Activated naive CD8-positive, alpha-beta T cell treated with anti-CD3 and anti-CD28 coated beads, Interleukin-2, amount 10 ng/mL, durations not matched to agents 7 days and 5 days (primary cell): ENCODE measurements at regions not wholly inside any gene's neighbourhood (a gene's known extent, or its start where the extent isn't known, plus 50 kb on each side); places are given as distances from the start of the nearest gene placed in this dataset.
"Not testable (repeated sequence)": the region's sequence is repeated elsewhere in the genome, so short reads cannot be mapped to it uniquely, and the experiment has no call there.

ENCODE experiments used
- ATAC-seq: fragments of 150-1000 bp; cut with Tn5 transposase; one replicate; pipeline ENCODE4 v1.10.0; 2021; ENCODE audit warnings: low read depth, moderate library complexity
- POLR2A ChIA-PET: fragments of 350-600 bp; sonication (Branson Sonifier 250); formaldehyde crosslinking; loops from one replicate; lab custom pipeline; 2021; ENCODE audit warnings: antibody characterized with exemption; lab: Charles Lee
- DNase-seq: peaks from one replicate; pipeline ENCODE4 v3.0.0; 2021
- H3K27ac Mint-ChIP-seq: one replicate; pipeline ENCODE4 v1.8.0; 2022; ENCODE audit warnings: mild to moderate bottlenecking, mixed read lengths
- H3K27me3 Mint-ChIP-seq: one replicate; pipeline ENCODE4 v1.8.0; 2022; ENCODE audit warnings: mild to moderate bottlenecking, moderate library complexity, mixed read lengths
- H3K36me3 Mint-ChIP-seq: one replicate; pipeline ENCODE4 v1.8.0; 2021; ENCODE audit warnings: mild to moderate bottlenecking, mixed read lengths
- H3K4me1 Mint-ChIP-seq: one replicate; pipeline ENCODE4 v1.8.0; 2021; ENCODE audit warnings: mixed read lengths
- H3K4me3 Mint-ChIP-seq: one replicate; pipeline ENCODE4 v1.8.0; 2022; ENCODE audit warnings: mild to moderate bottlenecking, moderate library complexity, mixed read lengths
- H3K9me3 Mint-ChIP-seq: one replicate; pipeline ENCODE4 v1.8.0; 2021; ENCODE audit warnings: mixed read lengths

GRCh38 chrX:99078301-99078700 lies 1331.8 kb downstream of the PCDH19 start:
- no peak for DNase-seq
- POLR2A ChIA-PET = no interaction called here
- no peaks in the 10 kb centered on the region for H3K4me1 Mint-ChIP-seq

DNA sequence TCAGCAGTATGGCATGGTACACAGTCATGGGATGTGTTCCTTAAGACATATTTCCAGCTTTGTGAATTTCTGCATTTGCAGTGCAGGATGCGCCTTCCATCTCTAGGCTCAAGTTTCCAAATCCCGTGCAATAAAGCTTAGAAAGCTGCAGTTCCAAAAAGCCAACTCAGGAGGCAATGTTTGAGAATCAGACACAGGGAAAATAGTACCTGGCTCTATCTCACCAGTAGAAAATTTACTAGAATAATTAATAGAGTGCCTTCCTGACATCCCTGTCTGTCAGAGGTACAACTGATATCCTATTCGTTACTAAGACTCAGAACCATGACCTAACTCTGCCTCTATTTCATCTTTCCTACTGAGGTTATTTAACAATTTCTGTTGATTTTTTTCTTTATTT lies 1333.0 kb downstream of the PCDH19 start:
- ATAC-seq = no peak
- POLR2A ChIA-PET = no interaction called here
- Mint-ChIP-seq H3K27ac (no peak overlapping the region), H3K36me3 (no peaks in the 10 kb centered on the region), H3K9me3 (peaks cover 2% of the 10 kb centered on the region), H3K27me3 (no peaks in the 10 kb centered on the region), H3K4me3 (no peak overlapping the region), H3K4me1 (no peaks in the 10 kb centered on the region)
- DNase-seq = no peak

More at GRCh38 chrX:99078301-99078700, 1331.8 kb downstream of the PCDH19 start:
- Mint-ChIP-seq H3K9me3 (peaks cover 2% of the 10 kb centered on the region), H3K4me3 (no peak overlapping the region), H3K36me3 (no peaks in the 10 kb centered on the region), H3K27ac (no peak overlapping the region), H3K27me3 (no peaks in the 10 kb centered on the region)
- ATAC-seq = no peak

DNA sequence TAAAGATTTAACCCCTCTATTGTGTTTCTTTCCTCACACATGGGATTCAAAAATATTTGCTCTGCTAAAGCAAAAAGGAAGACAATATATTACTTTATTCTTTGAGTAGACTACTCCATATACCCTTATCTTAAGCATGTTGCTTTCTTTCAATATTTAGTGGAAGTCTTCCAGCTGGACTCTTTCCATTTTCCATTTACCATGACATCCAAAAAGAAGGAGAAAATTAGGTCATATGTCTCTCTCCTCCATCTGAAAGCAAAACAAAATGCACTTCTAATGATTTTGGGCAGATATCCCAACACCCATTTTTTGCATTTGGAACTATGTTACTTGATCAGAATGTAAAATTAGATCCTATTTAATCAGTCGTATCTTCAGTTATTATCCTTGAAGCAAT lies 1336.5 kb downstream of the PCDH19 start:
- no peak for DNase-seq
- no peaks in the 10 kb centered on the region for H3K36me3 Mint-ChIP-seq
- no peak for ATAC-seq
- H3K27ac Mint-ChIP-seq = no peak overlapping the region
- POLR2A ChIA-PET = no interaction called here
- peaks cover 2% of the 10 kb centered on the region for H3K9me3 Mint-ChIP-seq
- no peaks in the 10 kb centered on the region for H3K27me3 Mint-ChIP-seq
- H3K4me1 Mint-ChIP-seq = no peaks in the 10 kb centered on the region
- no peak overlapping the region for H3K4me3 Mint-ChIP-seq

GRCh38 chrX:99051639-99052038 lies 1358.4 kb downstream of the PCDH19 start:
- H3K36me3 Mint-ChIP-seq = no peaks in the 10 kb centered on the region
- ATAC-seq = no peak
- no peak overlapping the region for H3K4me3 Mint-ChIP-seq
- no peak for DNase-seq
- POLR2A ChIA-PET = no interaction called here
- H3K27ac Mint-ChIP-seq = no peak overlapping the region
- H3K4me1 Mint-ChIP-seq = no peaks in the 10 kb centered on the region
- H3K9me3 Mint-ChIP-seq = no peaks in the 10 kb centered on the region
- H3K27me3 Mint-ChIP-seq = no peaks in the 10 kb centered on the region

DNA sequence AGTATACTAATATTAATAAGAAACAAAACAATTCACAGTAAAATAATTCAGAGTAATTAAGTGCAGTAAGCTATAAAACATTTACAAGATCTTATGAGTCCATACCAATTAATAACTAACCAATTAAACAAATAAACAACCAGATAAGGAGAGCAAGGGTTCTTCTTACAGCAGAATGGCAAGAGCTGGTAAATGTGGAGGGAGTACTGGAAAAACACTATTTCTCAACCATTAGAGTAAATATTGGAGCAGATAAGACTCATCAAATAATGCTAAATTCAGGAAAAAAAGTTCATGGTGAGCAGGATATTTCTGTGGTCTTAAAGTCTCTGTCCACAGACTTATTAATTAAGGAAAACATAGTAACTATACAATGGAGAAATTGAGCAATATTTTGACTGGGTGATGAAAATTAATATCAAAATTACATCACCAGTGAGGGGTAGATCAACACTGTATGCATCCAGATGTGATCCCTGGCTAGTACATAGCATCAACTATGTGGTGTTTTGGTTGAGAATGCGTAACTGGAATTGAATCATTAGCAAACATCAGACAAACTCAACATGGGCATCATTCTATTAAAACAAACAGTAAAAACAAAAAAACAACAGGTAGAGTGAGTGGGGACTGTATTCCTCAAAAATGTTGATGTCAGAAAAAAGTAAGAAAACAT lies 1376.7 kb downstream of the PCDH19 start:
- ATAC-seq (no peak), DNase-seq (no peak)
- Mint-ChIP-seq H3K4me3 (no peak overlapping the region), H3K27ac (no peak overlapping the region), H3K36me3 (no peaks in the 10 kb centered on the region), H3K9me3 (no peaks in the 10 kb centered on the region), H3K27me3 (no peaks in the 10 kb centered on the region), H3K4me1 (no peaks in the 10 kb centered on the region)
- POLR2A ChIA-PET = no interaction called here

DNA sequence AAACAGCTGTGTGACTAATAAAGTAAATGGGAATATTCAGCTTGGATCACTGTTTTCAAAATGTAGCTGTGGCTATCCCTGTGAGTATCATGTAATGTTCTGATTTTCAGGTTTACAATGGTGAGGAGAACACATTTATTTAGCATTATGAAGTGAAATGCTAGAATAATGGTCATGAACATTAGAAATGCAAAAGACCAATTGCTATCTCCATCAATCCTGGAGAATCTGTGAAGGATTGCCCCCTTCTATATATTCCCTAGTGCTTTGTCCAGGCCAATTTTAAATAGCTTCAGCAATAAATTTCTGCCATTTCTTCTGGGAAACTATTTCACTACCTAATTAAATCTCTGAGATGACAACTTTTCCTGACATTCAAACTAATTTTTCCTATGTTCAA lies 1399.1 kb downstream of the PCDH19 start:
- POLR2A ChIA-PET = no interaction called here
- H3K9me3 Mint-ChIP-seq = peaks cover 1% of the 10 kb centered on the region
- ATAC-seq = no peak
- no peaks in the 10 kb centered on the region for H3K36me3 Mint-ChIP-seq
- no peak overlapping the region for H3K4me3 Mint-ChIP-seq
- no peaks in the 10 kb centered on the region for H3K4me1 Mint-ChIP-seq
- no peaks in the 10 kb centered on the region for H3K27me3 Mint-ChIP-seq
- H3K27ac Mint-ChIP-seq = no peak overlapping the region
- no peak for DNase-seq

DNA sequence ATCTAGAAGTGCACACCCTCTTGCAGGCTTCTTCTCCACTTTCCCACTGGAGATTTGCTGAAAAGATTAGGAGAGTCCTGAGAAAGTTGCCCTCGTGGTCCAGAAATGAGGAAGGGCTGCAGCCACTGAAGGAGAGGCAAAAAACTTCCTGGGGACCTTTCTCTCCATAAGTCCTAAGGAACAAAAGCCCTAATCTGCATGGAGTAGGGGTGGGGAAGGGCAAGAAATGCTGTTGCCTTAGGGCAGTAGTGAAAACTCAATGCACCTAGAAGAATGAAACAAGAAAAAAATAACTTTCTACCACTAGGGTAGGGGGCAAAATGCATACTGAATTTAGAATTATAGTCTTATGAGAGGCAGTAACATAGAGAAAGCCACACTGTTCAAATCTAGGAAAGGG lies 1408.8 kb downstream of the PCDH19 start:
- Mint-ChIP-seq H3K9me3 (peaks cover 2% of the 10 kb centered on the region), H3K27ac (no peak overlapping the region)

DNA sequence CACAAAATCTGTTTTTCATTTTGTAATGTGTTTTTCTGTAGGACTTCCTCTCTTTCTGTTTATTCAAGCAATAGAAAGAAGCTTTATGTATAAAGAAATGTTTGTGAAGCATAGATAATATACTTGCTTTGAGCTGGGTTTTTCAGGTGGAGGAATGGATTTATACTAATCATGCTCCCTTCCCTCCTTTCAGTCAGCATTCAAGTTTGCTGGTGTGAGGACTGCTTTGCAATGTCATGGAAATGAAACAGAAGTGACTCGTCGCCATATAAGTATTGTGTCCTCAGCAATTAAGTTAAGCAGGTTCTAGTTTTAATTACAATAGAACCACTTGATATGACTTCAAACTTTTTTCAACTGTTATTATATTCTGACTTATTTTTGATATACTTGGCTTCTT lies 1447.1 kb downstream of the PCDH19 start:
- no peak overlapping the region for H3K27ac Mint-ChIP-seq
- POLR2A ChIA-PET = no interaction called here
- ATAC-seq (no peak), DNase-seq (no peak)
- H3K9me3 Mint-ChIP-seq = no peaks in the 10 kb centered on the region
- H3K36me3 Mint-ChIP-seq = no peaks in the 10 kb centered on the region
- no peaks in the 10 kb centered on the region for H3K4me1 Mint-ChIP-seq
- no peak overlapping the region for H3K4me3 Mint-ChIP-seq
- H3K27me3 Mint-ChIP-seq = no peaks in the 10 kb centered on the region

More for the DNA sequence above, 1408.8 kb downstream of the PCDH19 start:
- Mint-ChIP-seq H3K36me3 (no peaks in the 10 kb centered on the region), H3K4me1 (no peaks in the 10 kb centered on the region), H3K4me3 (no peak overlapping the region), H3K27me3 (no peaks in the 10 kb centered on the region)
- DNase-seq (no peak), ATAC-seq (no peak)
- POLR2A ChIA-PET = no interaction called here

DNA sequence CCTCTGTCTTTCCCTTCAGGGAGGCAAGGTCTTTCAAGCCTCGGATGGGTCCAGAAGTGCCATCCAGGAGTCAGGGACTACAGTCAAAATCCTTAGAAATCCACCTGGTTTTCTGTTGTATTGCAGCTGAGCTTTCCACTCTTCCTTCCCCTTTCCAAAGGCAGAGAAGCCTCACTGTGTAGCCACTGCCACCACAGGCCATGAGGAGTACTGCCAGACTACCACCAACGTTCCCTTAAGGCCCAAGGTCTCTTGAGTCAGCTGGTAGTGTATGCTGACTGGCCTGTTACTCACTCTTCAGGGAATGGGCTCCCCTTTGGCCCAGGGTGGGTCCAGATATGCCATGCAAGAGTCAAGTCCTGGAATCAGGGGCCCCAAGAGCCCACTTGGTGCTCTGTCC lies 1454.1 kb downstream of the PCDH19 start:
- no peaks in the 10 kb centered on the region for H3K36me3 Mint-ChIP-seq
- no peaks in the 10 kb centered on the region for H3K4me1 Mint-ChIP-seq
- no peak for DNase-seq
- no peak for ATAC-seq
- H3K4me3 Mint-ChIP-seq = no peak overlapping the region
- no peak overlapping the region for H3K27ac Mint-ChIP-seq
- no peaks in the 10 kb centered on the region for H3K27me3 Mint-ChIP-seq
- POLR2A ChIA-PET = no interaction called here
- H3K9me3 Mint-ChIP-seq = peaks cover 2% of the 10 kb centered on the region

DNA sequence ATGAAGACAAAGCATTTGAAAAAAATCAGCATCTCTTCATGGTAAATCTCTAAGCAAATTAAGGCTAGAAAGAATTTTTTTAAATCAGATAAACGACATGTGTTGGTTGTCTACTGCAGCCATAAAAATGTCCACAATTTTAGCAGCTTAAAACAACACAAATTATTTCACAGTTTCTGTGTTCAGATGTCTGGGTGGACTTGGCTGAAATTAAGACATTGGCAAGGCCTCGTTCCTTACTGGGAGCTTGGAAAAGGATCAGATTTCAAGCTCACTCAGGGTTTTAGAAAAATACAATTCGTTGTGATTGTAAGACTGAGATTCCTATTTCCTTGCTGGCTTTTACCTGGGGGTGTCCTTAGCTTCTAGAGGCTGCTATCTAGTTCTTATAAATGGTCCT lies 1470.6 kb downstream of the PCDH19 start:
- no peaks in the 10 kb centered on the region for H3K9me3 Mint-ChIP-seq
- DNase-seq = no peak
- H3K4me1 Mint-ChIP-seq = no peaks in the 10 kb centered on the region
- H3K27me3 Mint-ChIP-seq = no peaks in the 10 kb centered on the region
- no peaks in the 10 kb centered on the region for H3K36me3 Mint-ChIP-seq
- H3K4me3 Mint-ChIP-seq = no peak overlapping the region
- POLR2A ChIA-PET = no interaction called here
- H3K27ac Mint-ChIP-seq = no peak overlapping the region
- no peak for ATAC-seq

DNA sequence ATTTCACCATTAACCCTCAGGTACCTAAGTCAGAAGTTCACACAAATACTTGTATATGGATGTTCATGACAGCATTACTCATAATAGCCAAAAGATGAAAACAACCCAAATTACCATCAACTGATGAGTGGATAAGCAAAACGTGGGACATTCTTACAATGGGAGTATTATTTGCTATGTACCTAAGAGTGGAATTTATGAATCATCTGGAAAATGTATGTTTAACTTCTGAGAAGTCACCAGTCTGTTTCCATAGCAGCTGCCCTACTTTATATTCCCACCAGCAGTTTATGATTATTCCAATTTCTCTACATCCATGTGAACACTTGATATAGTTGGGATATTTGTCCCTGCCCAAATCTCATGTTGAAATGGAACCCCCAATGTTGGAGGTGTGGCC lies 1478.9 kb downstream of the PCDH19 start:
- Mint-ChIP-seq H3K27me3 (no peaks in the 10 kb centered on the region), H3K4me3 (no peak overlapping the region), H3K9me3 (no peaks in the 10 kb centered on the region), H3K36me3 (no peaks in the 10 kb centered on the region), H3K4me1 (no peaks in the 10 kb centered on the region), H3K27ac (no peak overlapping the region)
- ATAC-seq = no peak
- POLR2A ChIA-PET = no interaction called here
- no peak for DNase-seq

- POLR2A ChIA-PET = no interaction called here
- no peak overlapping the region for H3K4me3 Mint-ChIP-seq
- DNase-seq = no peak
- H3K4me1 Mint-ChIP-seq = no peaks in the 10 kb centered on the region
- ATAC-seq = no peak
- no peaks in the 10 kb centered on the region for H3K36me3 Mint-ChIP-seq
- no peak overlapping the region for H3K27ac Mint-ChIP-seq
- no peaks in the 10 kb centered on the region for H3K27me3 Mint-ChIP-seq
- H3K9me3 Mint-ChIP-seq = no peaks in the 10 kb centered on the region
These were observed 1485.6 kb downstream of the PCDH19 start for GRCh38 chrX:98924511-98924910.

- Mint-ChIP-seq H3K27me3 (no peaks in the 10 kb centered on the region), H3K4me1 (no peaks in the 10 kb centered on the region), H3K4me3 (no peak overlapping the region), H3K36me3 (no peaks in the 10 kb centered on the region), H3K9me3 (no peaks in the 10 kb centered on the region), H3K27ac (no peak overlapping the region)
- DNase-seq = no peak
- POLR2A ChIA-PET = no interaction called here
- ATAC-seq = no peak
These were observed 1512.9 kb downstream of the PCDH19 start for GRCh38 chrX:98897191-98897590.

DNA sequence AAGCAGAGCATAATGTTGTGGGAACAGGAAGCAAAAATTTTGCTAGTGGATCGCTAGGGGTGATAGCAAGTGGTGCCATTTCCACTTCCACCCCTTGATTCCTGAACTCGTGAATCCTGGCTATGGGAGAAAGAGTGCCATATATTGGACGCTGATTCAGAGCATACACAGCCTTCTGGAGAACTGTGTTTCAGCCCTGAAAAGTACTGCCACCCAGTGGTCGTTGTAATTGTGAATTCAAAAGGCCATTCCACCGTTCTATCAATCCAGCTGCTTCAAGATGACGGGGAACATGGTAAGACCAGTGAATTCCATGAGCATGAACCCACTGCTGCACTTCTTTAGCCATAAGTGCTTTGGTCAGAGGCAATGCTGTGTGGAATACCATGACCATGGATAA lies 1559.4 kb downstream of the PCDH19 start:
- POLR2A ChIA-PET, H3K36me3 Mint-ChIP-seq, H3K9me3 Mint-ChIP-seq, H3K27ac Mint-ChIP-seq, DNase-seq, H3K4me3 Mint-ChIP-seq, ATAC-seq, H3K27me3 Mint-ChIP-seq, H3K4me1 Mint-ChIP-seq: not testable (repeated sequence)
